GM19043 (cell line): ENCODE measurements at regions not wholly inside any gene's neighbourhood (a gene's known extent, or its start where the extent isn't known, plus 50 kb on each side); places are given as distances from the start of the nearest gene placed in this dataset.
A peak's percentile ranks its signal among the peaks of the same experiment; 100 is the strongest.

Experiments used
- ATAC-seq: cut with Tn5 transposase; IDR thresholded peaks from one replicate; pipeline ENCODE4 v1.9.1; 2021; ENCODE audit warnings: low read depth; ENCODE audit not compliant: unreplicated experiment

- no peak for ATAC-seq
Observed at GRCh38 chr3:139197251-139197650, 146.6 kb upstream of the MRPS22 start.

DNA sequence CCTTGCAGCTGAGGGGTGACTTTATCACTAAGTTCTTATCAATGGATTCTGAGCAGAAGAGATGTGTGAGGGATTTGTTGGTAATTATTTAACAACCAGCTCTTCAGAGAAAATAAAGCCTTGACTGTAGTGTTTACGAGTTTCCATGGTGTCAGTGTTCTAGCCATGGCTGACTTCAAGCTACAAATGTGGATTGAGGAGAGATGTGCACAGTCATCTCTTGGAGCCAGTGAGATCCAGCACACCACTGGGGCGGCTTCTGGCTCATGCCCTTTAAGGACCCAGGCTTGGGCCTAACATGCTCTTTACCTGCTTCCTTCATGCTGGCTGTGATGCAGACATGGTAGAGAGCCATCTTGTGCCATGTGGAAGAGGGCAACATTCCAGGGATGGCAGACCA, 145.6 kb upstream of the MRPS22 start:
- ATAC-seq: no peak

- no peak for ATAC-seq
Observed at GRCh38 chr3:139198929-139199328, 144.9 kb upstream of the MRPS22 start.

DNA sequence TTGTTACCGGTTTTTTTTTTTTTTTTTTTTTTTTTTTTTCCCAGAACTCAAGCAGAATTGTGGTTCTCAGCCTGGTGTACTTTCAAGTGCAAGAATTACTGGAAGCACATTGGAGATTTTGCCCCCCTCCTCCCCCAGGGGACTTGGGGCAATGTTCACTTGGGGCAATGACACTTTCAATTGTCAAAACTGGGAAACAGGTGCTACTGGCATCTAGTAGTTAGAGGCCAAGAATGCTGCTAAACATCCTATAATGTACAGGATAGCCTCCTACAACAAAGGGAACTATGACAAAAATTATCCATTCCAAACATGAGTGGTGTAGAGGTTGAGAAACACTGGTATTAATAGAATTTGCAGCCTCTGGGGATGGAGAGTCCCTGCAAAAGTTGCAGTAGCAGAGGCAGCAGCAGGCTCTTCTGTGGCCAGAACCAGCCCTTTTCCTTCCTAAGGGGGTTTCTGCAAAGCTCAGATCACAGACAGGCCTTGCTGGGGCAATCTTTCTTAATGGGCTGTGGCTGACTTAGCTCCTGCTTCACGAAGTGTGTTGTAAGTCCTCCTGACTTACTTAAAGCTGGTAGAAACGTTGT, 144.3 kb upstream of the MRPS22 start:
- no peak for ATAC-seq

DNA sequence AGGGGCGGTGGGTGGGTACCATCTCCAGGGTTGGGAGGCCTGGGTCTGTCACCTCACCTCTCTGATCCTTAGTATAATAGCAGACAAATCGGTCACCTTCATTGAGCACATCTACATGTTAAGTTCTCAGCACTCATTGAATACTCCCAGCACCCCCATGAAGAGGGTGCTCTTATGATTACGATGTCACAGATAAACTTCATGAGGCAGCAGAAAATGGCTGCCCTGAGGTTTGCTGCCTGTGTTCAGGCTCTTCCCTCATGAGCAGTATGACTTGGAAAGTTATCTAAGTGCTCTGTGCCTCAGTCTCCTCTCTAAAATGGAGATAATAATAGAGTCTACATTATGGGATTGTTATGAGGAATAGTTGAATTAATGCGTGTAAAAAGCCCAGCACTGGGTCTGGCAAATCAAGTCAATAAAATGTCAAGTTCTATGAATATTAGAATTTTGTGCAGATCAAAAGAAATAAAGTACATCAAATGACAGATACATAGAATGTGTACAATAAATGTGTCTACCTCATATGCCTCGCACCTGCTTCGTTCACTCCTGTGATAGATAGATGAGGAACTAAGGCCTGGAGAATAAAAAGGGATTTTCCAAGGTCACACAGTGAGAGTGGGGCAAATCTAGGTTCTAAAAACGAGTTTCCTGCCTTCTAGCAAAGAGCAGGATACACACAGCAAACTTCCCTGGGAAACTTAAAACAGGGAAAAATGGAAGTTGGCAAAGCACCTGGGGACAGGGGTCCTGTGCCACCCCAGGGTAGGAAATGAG, 142.2 kb upstream of the MRPS22 start:
- ATAC-seq: no peak

- ATAC-seq: peak; percentile 54
Observed at GRCh38 chr3:139202226-139202958, 141.4 kb upstream of the MRPS22 start.

- no peak for ATAC-seq
Observed at GRCh38 chr3:139202959-139203349, 140.9 kb upstream of the MRPS22 start.

GRCh38 chr3:139203752-139204151, 140.1 kb upstream of the MRPS22 start:
- ATAC-seq: no peak

GRCh38 chr3:139204728-139205127, 139.1 kb upstream of the MRPS22 start:
- no peak for ATAC-seq

- ATAC-seq: no peak
Observed at GRCh38 chr3:139213936-139214335, 129.9 kb upstream of the MRPS22 start.

DNA sequence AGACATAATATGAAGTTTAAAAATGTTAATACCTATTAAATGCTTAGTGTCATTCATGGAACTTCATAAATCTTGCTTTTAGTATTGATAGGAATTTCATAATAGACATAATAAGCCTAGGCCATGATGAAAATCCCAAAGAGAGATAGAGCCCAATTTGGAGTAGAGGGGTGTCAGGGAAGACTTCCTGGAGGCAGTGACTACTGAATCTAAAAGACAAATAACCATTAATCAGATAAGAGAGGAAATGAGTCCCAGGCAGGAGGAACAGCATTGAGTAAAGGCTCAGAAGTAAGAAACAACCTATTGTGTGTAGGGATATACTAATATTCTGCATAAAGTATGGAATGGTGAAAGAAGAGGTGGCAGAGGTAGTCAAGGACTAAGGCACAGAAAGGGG, 126.9 kb upstream of the MRPS22 start:
- ATAC-seq: no peak

- no peak for ATAC-seq
Observed at GRCh38 chr3:139217633-139218032, 126.2 kb upstream of the MRPS22 start.

DNA sequence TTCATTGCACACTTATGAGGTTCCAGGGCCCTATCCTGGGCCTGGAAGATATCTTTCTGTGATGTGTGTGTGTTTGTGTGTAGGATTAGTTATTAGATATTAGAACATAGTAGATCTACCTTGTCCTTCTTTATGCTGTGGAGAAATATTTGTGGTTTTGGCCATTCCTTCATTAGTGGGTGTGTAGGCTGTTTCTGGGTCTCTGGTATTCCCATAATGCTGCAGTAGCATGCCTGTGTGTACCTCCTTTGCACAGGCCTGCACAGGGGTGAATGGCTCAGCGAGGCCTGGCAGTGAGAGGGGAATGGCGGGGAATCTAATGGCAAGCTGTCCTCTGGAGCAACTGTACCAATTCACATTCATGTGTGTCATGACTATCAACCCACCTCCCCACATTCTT, 125.8 kb upstream of the MRPS22 start:
- no peak for ATAC-seq

- ATAC-seq: no peak
Observed at GRCh38 chr3:139219463-139219862, 124.4 kb upstream of the MRPS22 start.

DNA sequence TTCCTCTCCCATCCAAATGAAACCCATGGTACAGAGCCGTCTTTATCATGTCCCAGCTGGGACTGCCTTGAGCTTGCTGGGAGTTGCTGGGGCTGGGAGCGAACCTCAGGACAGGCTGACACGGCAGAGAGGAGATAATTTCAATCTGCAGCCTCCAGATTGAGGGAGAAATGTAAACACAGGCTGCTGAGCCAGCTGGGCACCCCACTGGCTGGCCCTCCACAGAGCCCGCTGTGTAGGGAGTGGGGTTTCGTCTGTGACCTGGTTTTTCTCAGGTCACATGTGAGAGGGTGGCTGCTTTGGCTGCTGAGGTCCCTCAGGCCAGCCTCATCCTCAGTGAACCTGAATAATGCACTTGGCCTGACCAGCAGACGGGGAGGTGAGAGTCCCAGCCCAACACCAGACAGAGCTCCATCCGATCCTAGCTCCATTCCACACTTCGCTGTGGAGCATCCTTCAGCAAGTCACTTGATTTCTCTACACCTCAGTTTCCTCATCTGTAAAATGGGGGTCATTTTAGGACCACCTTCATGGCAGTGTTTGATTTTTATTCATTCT, 121.6 kb upstream of the MRPS22 start:
- no peak for ATAC-seq

- ATAC-seq: no peak
Observed at GRCh38 chr3:139225548-139225947, 118.3 kb upstream of the MRPS22 start.

GRCh38 chr3:139226731-139227130, 117.1 kb upstream of the MRPS22 start:
- ATAC-seq: no peak

- ATAC-seq: no peak
Observed at GRCh38 chr3:139227165-139227564, 116.7 kb upstream of the MRPS22 start.

- ATAC-seq: no peak
Observed at GRCh38 chr3:139227827-139228226, 116.0 kb upstream of the MRPS22 start.

- no peak for ATAC-seq
Observed at GRCh38 chr3:139230391-139230790, 113.4 kb upstream of the MRPS22 start.

DNA sequence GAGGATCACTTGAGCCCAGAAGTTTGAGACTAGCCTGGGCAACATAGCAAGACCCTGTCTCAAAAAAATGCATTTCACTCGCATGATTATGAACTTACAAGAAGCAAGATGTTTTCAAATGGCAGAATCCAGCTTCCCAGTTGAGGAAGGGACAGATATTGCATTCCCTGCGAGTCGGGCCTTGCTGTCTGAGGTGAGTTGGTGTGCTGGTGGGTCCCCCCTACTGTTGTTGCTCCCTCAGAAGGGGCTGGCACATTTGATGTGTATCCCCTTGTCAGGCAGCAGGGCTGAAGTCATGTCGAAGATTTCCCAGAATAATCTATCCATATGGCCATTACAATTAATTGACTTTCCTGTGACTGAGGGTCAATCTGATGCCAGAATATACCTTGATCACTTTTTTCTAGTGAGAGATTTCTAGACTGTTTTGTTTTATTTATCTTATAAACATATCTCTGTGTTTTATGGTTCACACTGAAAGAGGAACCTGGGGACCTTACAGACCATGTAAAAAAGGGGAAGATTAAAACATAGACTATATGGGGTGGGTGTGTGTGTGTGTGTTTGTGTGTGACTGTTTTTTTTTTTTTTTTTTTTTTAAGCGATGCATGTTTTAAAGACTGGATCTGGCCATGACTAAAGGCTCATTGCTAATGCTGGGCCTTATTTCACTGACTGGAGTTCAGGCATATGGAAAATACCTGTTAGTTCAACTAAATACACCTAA, 112.1 kb upstream of the MRPS22 start:
- no peak for ATAC-seq
